HL-60 (cell line): ENCODE measurements at regions not wholly inside any gene's neighbourhood (a gene's known extent, or its start where the extent isn't known, plus 50 kb on each side); places are given as distances from the start of the nearest gene placed in this dataset.

ENCODE experiments used
- DNase-seq, 2 experiments: peaks; one replicate each; pipeline ENCODE4 v3.0.0-alpha.2; 2010 to 2020; ENCODE audit warnings: low read depth in 1 of 2, low spot score in 1 of 2
- H3K27ac ChIP-seq: fragments of 250-450 bp; sonication (Bioruptor Pico); replicated peaks from 2 replicates; pipeline ENCODE4 v1.5.1; 2020; ENCODE audit warnings: mild to moderate bottlenecking, moderate library complexity
- H3K27me3 ChIP-seq: fragments of 250-450 bp; sonication (Bioruptor Pico); 2 replicates; pipeline ENCODE4 v1.5.1; 2021; ENCODE audit warnings: mild to moderate bottlenecking, moderate library complexity; ENCODE audit not compliant: insufficient read depth, poor library complexity, severe bottlenecking
- H3K4me3 ChIP-seq: replicated peaks from 2 replicates; pipeline ENCODE4 v1.5.1; 2011; ENCODE audit warnings: mild to moderate bottlenecking, control low read depth, low read length; ENCODE audit not compliant: insufficient read depth
- CTCF ChIP-seq: IDR thresholded peaks from one replicate; pipeline ENCODE4 v1.5.1; 2011; ENCODE audit warnings: low read length, control low read depth, inconsistent platforms; ENCODE audit not compliant: insufficient read depth
- GABPA ChIP-seq: IDR thresholded peaks from 2 replicates; pipeline ENCODE4 v1.6.1; 2012; ENCODE audit warnings: low read depth
- POLR2AphosphoS5 ChIP-seq: IDR thresholded peaks from 2 replicates; pipeline ENCODE4 v1.6.1; 2012; ENCODE audit warnings: low read depth
- SPI1 ChIP-seq: IDR thresholded peaks from 2 replicates; pipeline ENCODE4 v1.6.1; 2012; ENCODE audit warnings: low read depth, mild to moderate bottlenecking, borderline replicate concordance
- TF ChIP-seq, protein P1 (sequence below): IDR thresholded peaks from 2 replicates; pipeline ENCODE4 v1.6.1; 2012; ENCODE audit warnings: low read depth; ENCODE audit not compliant: insufficient replicate concordance

DNA sequence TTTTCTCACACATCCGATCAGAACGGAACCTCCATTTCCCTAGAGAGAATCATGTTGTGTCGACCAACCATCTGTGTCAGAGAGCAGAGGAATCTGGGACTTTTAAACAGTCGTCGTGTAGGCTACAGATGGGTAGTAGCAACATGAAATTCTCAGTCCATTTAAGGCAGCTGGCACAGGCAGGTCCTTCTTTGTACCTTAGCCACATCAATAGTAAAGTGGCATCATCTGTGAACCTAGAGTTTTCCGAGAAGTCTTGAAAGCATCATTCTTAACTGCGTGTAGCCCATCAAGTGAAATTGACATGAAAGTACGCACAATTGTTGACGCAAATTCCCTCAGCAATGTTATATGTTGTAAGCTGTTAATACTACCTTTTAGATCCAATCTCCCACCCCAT is 114.5 kb upstream of the GRM7 start:
- TF ChIP-seq SPI1 (no peak), CTCF (no peak), POLR2AphosphoS5 (no peak), GABPA (no peak)
- TF ChIP-seq, protein P1, sequence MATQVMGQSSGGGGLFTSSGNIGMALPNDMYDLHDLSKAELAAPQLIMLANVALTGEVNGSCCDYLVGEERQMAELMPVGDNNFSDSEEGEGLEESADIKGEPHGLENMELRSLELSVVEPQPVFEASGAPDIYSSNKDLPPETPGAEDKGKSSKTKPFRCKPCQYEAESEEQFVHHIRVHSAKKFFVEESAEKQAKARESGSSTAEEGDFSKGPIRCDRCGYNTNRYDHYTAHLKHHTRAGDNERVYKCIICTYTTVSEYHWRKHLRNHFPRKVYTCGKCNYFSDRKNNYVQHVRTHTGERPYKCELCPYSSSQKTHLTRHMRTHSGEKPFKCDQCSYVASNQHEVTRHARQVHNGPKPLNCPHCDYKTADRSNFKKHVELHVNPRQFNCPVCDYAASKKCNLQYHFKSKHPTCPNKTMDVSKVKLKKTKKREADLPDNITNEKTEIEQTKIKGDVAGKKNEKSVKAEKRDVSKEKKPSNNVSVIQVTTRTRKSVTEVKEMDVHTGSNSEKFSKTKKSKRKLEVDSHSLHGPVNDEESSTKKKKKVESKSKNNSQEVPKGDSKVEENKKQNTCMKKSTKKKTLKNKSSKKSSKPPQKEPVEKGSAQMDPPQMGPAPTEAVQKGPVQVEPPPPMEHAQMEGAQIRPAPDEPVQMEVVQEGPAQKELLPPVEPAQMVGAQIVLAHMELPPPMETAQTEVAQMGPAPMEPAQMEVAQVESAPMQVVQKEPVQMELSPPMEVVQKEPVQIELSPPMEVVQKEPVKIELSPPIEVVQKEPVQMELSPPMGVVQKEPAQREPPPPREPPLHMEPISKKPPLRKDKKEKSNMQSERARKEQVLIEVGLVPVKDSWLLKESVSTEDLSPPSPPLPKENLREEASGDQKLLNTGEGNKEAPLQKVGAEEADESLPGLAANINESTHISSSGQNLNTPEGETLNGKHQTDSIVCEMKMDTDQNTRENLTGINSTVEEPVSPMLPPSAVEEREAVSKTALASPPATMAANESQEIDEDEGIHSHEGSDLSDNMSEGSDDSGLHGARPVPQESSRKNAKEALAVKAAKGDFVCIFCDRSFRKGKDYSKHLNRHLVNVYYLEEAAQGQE, result no peak
- Histone ChIP-seq H3K4me3 (no peak overlapping the region), H3K27me3 (no peaks in the 10 kb centered on the region), H3K27ac (no peak overlapping the region)
- no peak for DNase-seq

DNA sequence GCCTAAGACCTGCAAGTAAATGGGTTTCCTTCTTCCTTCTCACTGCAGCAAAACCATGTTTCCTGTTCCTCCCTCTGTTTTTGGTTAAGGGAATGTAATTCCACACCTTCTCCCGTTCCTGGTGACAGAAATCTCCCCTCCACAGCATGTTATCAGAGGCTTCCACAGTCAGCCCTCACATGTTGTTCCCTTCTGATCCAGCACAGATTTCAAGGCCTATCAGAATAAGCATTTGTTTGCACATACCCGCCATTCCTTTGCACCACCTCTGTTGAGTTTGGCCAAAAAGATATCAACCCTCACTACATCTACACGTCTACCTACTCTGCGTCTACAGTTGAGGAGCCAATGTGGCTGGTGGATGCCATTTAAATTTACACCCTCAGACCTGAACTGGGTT is 113.9 kb upstream of the GRM7 start:
- no peak for TF ChIP-seq CTCF
- TF ChIP-seq, protein P1, result no peak
- H3K27me3 ChIP-seq, result no peaks in the 10 kb centered on the region
- no peak overlapping the region for H3K27ac ChIP-seq
- no peak for DNase-seq
- H3K4me3 ChIP-seq, result no peak overlapping the region

DNA sequence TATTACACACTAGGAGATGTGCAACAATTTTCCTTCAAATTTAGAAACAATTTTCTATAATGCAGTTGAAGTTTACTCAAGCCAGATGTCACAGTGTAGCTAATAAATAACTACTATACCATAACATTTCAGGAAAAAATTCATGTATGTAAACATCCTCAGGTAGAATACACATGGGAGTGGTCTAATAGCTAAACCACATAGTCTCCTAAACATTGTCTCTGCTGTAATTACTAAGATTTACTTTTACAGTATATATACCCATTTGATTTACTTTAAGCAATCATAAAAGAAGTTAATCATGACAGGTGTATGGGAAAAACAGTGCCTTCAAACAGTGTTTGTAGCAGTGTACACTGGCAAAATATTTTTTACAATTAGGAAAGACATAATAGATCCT is 110.1 kb upstream of the GRM7 start:
- Histone ChIP-seq H3K4me3 (no peak overlapping the region), H3K27me3 (no peaks in the 10 kb centered on the region), H3K27ac (no peak overlapping the region)
- DNase-seq, result no peak
- no peak for TF ChIP-seq SPI1
- no peak for TF ChIP-seq CTCF
- TF ChIP-seq, protein P1, result no peak
- no peak for TF ChIP-seq POLR2AphosphoS5
- no peak for TF ChIP-seq GABPA
